ENCODE measurements at regions not wholly inside any gene's neighbourhood (a gene's known extent, or its start where the extent isn't known, plus 50 kb on each side); places are given as distances from the start of the nearest gene placed in this dataset.

- DNase-seq = peak; percentile 81
These were observed 168.4 kb upstream of the EDNRA start for GRCh38 chr4:147312376-147313046.

- DNase-seq = no peak
These were observed 167.8 kb upstream of the EDNRA start for GRCh38 chr4:147313108-147313507.

GRCh38 chr4:147318586-147318985 lies 162.3 kb upstream of the EDNRA start:
- no peak for DNase-seq

GRCh38 chr4:147325571-147325981 lies 155.3 kb upstream of the EDNRA start:
- no peak for DNase-seq

- no peak for DNase-seq
These were observed 154.3 kb upstream of the EDNRA start for GRCh38 chr4:147326591-147326990.

GRCh38 chr4:147327322-147327721 lies 153.6 kb upstream of the EDNRA start:
- DNase-seq = no peak

- no peak for DNase-seq
These were observed 152.7 kb upstream of the EDNRA start for GRCh38 chr4:147328189-147328588.

GRCh38 chr4:147328756-147329446 lies 152.0 kb upstream of the EDNRA start:
- no peak for DNase-seq

- no peak for DNase-seq
These were observed 148.8 kb upstream of the EDNRA start for GRCh38 chr4:147332091-147332490.

- no peak for DNase-seq
These were observed 146.4 kb upstream of the EDNRA start for GRCh38 chr4:147334478-147334877.

- DNase-seq = no peak
These were observed 145.7 kb upstream of the EDNRA start for GRCh38 chr4:147335183-147335582.

GRCh38 chr4:147336252-147336651 lies 144.6 kb upstream of the EDNRA start:
- DNase-seq = no peak

GRCh38 chr4:147339100-147339499 lies 141.8 kb upstream of the EDNRA start:
- DNase-seq = no peak

GRCh38 chr4:147340111-147340510 lies 140.8 kb upstream of the EDNRA start:
- no peak for DNase-seq

- DNase-seq = no peak
These were observed 140.2 kb upstream of the EDNRA start for GRCh38 chr4:147340591-147341120.

GRCh38 chr4:147343692-147344091 lies 137.2 kb upstream of the EDNRA start:
- no peak for DNase-seq

GRCh38 chr4:147345662-147346061 lies 135.2 kb upstream of the EDNRA start:
- DNase-seq = no peak

GRCh38 chr4:147347217-147347616 lies 133.7 kb upstream of the EDNRA start:
- no peak for DNase-seq

GRCh38 chr4:147349193-147349592 lies 131.7 kb upstream of the EDNRA start:
- DNase-seq = no peak

- DNase-seq = no peak
These were observed 129.7 kb upstream of the EDNRA start for GRCh38 chr4:147351083-147351787.

- DNase-seq = no peak
These were observed 126.7 kb upstream of the EDNRA start for GRCh38 chr4:147354237-147354636.

GRCh38 chr4:147355032-147355656 lies 125.8 kb upstream of the EDNRA start:
- peak; percentile 85 for DNase-seq

Measured in renal pelvis (tissue), 1 donor.